ENCODE measurements at regions not wholly inside any gene's neighbourhood (a gene's known extent, or its start where the extent isn't known, plus 50 kb on each side); places are given as distances from the start of the nearest gene placed in this dataset.
"Not testable (repeated sequence)": the region's sequence is repeated elsewhere in the genome, so short reads cannot be mapped to it uniquely, and the experiment has no call there.

GRCh38 chr14:105659935-105660527 is 133.6 kb downstream of the TMEM121 start:
- H3K36me3 ChIP-seq, result no peaks in the 10 kb centered on the region
- H3K4me1 ChIP-seq, result peaks cover 4% of the 10 kb centered on the region
- 97% methylated on average over 9 of the region's 9 CpGs for whole genome bisulfite sequencing
- H3K27ac ChIP-seq, result no peak overlapping the region
- no peak for DNase-seq (ENCODE audit: low spot score in 2 of 2)
- TF ChIP-seq POLR2A (IDR thresholded peaks at IDR 0.05) (no peak), EP300 (IDR thresholded peaks at IDR 0.05) (no peak), POLR2AphosphoS5 (IDR thresholded peaks at IDR 0.05) (no peak)
- TF ChIP-seq, protein P1, sequence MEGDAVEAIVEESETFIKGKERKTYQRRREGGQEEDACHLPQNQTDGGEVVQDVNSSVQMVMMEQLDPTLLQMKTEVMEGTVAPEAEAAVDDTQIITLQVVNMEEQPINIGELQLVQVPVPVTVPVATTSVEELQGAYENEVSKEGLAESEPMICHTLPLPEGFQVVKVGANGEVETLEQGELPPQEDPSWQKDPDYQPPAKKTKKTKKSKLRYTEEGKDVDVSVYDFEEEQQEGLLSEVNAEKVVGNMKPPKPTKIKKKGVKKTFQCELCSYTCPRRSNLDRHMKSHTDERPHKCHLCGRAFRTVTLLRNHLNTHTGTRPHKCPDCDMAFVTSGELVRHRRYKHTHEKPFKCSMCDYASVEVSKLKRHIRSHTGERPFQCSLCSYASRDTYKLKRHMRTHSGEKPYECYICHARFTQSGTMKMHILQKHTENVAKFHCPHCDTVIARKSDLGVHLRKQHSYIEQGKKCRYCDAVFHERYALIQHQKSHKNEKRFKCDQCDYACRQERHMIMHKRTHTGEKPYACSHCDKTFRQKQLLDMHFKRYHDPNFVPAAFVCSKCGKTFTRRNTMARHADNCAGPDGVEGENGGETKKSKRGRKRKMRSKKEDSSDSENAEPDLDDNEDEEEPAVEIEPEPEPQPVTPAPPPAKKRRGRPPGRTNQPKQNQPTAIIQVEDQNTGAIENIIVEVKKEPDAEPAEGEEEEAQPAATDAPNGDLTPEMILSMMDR (IDR thresholded peaks at IDR 0.05), result no peak
- no peaks in the 10 kb centered on the region for H3K9me3 ChIP-seq
- no peaks in the 10 kb centered on the region for H3K27me3 ChIP-seq
- no peak overlapping the region for H3K4me3 ChIP-seq

DNA sequence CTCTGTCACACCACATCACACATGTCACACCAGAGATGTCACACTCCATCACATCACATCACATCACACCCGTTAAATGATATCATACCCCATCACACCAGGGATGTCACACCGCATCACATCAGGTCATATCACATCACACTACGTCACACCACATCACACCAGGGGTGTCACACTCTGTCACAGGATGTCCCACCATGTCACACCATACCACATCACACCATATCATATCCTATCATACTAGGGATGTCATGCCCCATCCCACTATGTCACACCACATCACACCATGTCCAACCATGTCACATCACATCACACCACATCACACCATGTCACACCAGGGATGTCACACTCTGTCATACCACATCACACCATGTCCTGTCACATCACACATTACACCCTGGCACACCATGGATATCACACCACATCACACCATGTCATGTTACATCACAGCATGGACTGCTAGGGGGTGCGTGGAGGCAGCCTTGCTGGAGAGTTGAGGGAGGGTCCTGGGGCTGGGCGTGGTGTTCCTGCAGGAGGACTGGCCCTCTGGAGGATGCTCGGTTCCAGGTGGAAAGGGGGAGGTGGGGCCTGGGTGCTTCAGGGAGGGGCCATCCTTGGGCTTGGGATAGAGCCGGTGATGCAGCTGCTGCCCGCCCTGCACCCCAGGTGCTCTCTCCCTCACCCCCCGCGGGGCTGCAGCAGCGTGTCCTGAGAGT is 134.6 kb downstream of the TMEM121 start:
- Histone ChIP-seq H3K27ac (no peak overlapping the region), H3K27me3 (no peaks in the 10 kb centered on the region), H3K36me3 (no peaks in the 10 kb centered on the region), H3K9me3 (no peaks in the 10 kb centered on the region), H3K4me3 (no peak overlapping the region), H3K4me1 (peaks cover 4% of the 10 kb centered on the region)
- DNase-seq (ENCODE audit: low spot score in 2 of 2), result no peak
- TF ChIP-seq POLR2A (IDR thresholded peaks at IDR 0.05), result no peak
- TF ChIP-seq EP300 (IDR thresholded peaks at IDR 0.05), result no peak
- TF ChIP-seq, protein P1 (IDR thresholded peaks at IDR 0.05), result no peak
- no peak for TF ChIP-seq POLR2AphosphoS5 (IDR thresholded peaks at IDR 0.05)
- WGBS, result 89% methylated on average over 6 of the region's 11 CpGs

DNA sequence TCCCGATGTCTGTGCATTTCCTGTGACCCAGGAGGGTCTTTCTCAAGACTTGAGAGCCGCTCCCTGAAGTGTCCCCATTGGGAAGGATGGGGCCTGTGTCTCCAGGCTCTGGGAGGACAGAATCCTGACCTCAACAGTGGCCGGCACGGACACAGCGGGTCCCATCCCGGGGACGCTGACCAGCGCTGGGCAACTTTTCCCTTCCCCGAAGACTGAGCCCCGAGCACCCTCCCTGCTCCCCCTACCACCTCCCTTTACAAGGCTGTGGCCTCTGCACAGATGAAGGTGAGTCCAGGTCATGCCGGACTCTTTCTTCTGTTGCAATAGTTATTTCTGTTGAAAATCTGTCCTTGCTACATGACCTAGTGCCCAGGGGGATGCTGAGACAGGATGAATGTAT is 135.7 kb downstream of the TMEM121 start:
- not testable (repeated sequence) for H3K4me3 ChIP-seq; H3K27me3 ChIP-seq; H3K9me3 ChIP-seq; H3K4me1 ChIP-seq; DNase-seq (ENCODE audit: low spot score in 2 of 2); H3K27ac ChIP-seq; H3K36me3 ChIP-seq
- WGBS, result 86% methylated on average over 11 of the region's 11 CpGs

DNA sequence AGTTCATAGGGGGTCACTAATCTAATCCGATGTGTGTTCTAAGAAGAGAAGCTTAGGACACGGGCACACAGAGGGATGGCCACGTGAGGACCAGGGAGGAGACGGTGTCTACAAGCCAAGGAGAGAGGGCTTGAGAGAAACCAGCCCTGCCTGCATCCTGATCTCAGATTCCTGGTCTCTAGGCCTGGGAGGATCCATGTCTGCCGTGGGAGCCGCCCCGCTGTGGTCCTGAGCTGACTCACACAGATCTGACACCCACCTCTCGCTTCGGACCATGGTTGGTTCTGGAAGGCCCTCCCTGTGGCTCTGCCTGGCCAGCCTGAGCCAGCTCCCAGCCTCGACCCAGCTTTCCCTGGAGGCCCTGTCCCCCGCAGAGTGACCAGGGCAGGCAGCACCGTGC is 136.2 kb downstream of the TMEM121 start:
- H3K36me3 ChIP-seq; DNase-seq (ENCODE audit: low spot score in 2 of 2); H3K4me1 ChIP-seq; H3K4me3 ChIP-seq; H3K27me3 ChIP-seq; H3K27ac ChIP-seq; H3K9me3 ChIP-seq: not testable (repeated sequence)
- 81% methylated on average over 4 of the region's 12 CpGs for WGBS

GRCh38 chr14:105663323-105663722 is 136.9 kb downstream of the TMEM121 start:
- not testable (repeated sequence) for H3K9me3 ChIP-seq; H3K36me3 ChIP-seq; H3K27me3 ChIP-seq; H3K27ac ChIP-seq; H3K4me3 ChIP-seq; H3K4me1 ChIP-seq; DNase-seq (ENCODE audit: low spot score in 2 of 2)
- no CpG with 5 or more reads among the region's 23 CpGs for WGBS

DNA sequence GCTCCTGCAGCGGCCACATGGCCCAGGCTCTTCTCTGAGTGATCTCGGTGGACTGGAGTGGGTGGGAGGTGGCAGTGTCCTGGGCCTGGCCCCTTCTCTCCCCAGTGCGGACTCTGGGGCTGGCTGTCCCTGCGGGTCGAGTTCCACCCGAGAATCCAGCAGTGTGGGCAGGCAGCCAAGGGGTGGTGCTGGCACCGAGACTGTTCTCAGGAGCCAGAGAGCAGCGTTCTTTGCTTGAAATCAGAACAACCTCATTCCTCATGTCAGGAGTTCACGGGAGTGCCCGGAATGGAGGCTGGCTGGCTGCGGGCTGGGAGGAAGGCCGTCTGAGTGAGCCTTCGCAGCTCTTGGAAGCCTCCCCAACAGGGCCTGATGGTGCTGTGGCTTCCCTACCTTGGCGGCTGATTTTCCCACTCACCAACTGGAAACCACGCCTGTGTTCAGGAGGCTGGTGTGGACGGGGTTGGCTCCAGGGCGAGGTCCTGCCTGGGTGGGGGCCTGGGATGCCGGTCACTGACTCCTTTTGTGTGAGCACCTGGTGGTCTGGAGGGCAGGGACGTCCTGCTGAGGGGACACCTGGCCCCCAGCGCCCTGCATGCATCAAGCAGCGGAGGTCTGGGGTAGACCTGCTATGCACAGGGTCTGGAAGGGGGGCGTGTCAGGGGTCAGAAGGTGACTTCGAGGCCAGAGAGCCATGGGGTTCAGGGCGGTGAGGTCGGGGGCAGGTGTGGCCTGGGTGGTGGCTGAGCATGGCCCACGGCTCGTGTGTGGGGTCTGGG is 137.6 kb downstream of the TMEM121 start:
- H3K27ac ChIP-seq; DNase-seq (ENCODE audit: low spot score in 2 of 2); H3K36me3 ChIP-seq; H3K4me3 ChIP-seq; H3K27me3 ChIP-seq; H3K4me1 ChIP-seq; H3K9me3 ChIP-seq: not testable (repeated sequence)
- 57% methylated on average over 3 of the region's 27 CpGs for WGBS

- TF ChIP-seq, protein P1 (IDR thresholded peaks at IDR 0.05), result no peak
- TF ChIP-seq EP300 (IDR thresholded peaks at IDR 0.05) (no peak), POLR2AphosphoS5 (IDR thresholded peaks at IDR 0.05) (no peak), POLR2A (IDR thresholded peaks at IDR 0.05) (no peak)
- Histone ChIP-seq H3K27ac (no peak overlapping the region), H3K36me3 (no peaks in the 10 kb centered on the region), H3K27me3 (no peaks in the 10 kb centered on the region), H3K9me3 (no peaks in the 10 kb centered on the region), H3K4me3 (no peak overlapping the region), H3K4me1 (peaks cover 4% of the 10 kb centered on the region)
- WGBS, result 83% methylated on average over 1 of the region's 4 CpGs
- DNase-seq (ENCODE audit: low spot score in 2 of 2), result no peak
Observed at GRCh38 chr14:105664691-105665090, 138.3 kb downstream of the TMEM121 start.
